Activated T-cell treated with anti-CD3 and anti-CD28 coated beads for 1 hour (primary cell): ENCODE measurements at regions not wholly inside any gene's neighbourhood (a gene's known extent, or its start where the extent isn't known, plus 50 kb on each side); places are given as distances from the start of the nearest gene placed in this dataset.

Source experiments
- DNase-seq: peaks from one replicate; pipeline ENCODE4 v3.0.0-alpha.2; 2020; ENCODE audit warnings: low read depth

GRCh38 chr15:31151301-31152233, 50.0 kb upstream of the TRPM1 start:
- no peak for DNase-seq

DNA sequence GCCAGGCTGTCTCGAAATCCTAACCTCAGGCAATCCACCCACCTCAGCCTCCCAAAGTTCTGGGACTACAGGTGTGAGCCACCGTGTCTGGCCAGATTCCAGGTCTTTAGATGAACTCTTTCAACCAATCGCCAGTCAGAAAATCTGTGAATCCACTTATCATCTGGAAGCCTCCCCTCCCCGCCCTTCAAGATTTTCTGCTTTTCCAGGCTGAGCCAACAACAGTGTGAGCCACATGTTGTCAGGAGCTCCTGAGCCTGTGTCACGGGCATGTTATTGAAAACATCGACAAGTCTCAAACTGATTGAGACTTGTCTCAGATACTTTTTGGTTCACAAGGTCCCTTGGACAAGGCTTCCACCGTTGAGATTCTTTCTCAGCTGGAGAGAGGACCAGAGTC, 52.0 kb upstream of the TRPM1 start:
- no peak for DNase-seq

DNA sequence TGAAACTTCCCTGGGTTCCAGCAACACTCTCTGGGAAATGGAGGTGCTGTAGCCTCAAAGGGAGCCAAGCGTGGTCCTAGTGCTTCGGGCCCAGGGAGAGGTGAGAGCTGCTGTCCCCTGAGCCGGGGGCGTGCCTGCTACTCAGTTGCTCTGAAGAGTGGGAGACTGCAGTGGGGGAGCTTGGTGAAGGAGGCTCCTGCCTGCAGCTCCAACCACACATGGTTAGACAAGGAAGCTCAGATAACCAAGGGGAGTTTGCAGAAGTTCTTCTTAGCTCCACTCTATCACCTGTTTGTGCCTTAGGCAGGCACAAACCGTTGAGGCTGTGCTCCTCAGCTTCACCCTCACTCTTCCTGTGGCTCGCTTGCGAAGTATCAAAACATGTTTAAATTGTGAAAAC, 53.6 kb upstream of the TRPM1 start:
- DNase-seq: no peak

DNA sequence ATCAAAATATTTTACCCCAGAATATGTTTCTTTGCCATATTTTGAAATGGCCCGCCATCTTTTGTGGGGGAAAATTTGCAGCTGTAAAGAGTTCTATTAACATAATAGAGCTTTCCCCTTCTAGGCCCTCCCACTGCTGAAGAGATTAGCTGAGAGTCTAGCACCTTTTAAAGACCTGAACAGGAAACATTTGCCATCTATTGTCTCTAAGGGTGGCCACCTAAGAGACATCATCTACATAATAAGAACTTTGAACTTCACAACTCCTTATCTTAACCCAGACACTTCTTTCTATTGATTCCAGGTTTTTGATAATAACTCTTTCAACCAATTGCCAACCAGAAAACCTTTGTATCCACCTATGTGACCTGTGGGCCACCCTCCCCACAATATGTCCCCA, 54.7 kb upstream of the TRPM1 start:
- DNase-seq: no peak

DNA sequence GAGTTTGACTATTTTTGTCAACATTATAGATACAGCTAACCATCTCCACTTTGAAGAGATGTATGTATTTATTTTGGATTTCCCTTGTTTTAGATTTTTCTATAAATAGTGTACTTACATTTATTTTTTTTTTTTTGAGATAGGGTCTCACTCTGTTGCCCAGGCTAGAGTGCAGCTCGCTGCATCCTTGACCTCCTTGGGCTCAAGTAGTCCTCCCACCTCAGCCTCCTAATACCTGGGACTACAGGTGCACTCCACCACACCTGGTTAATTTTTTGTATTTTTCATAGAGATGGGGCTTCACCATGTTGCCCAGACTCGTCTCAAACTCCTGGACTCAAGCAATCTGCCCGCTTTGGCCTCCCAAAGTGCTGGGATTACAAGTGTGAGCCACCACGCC, 55.3 kb upstream of the TRPM1 start:
- no peak for DNase-seq

- DNase-seq: no peak
Measured at GRCh38 chr15:31157644-31158069, 56.1 kb upstream of the TRPM1 start.

GRCh38 chr15:31158858-31159569, 57.5 kb upstream of the TRPM1 start:
- DNase-seq: no peak

- DNase-seq: no peak
Measured at GRCh38 chr15:31159837-31160236, 58.3 kb upstream of the TRPM1 start.

DNA sequence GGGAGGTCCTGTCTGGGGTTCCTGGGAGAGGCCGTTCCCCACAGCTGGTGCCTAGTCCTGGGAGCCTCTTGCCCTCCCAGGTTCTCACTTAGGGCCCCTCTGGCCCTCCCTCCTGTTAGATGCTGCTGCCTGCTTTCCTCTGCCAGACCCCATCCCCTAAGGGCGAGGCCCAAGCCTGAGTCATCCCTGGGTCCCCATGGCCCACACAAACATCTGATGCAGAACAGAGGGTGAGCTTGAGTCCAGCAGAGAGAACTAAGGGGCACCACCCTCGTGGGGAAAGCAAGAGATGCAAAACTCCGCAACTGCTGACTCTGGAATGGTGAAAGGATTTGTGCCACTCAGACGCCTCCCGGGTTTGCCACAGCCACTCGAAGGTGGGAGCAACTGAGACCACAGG, 58.8 kb upstream of the TRPM1 start:
- no peak for DNase-seq

- no peak for DNase-seq
Measured at GRCh38 chr15:31160740-31161495, 59.4 kb upstream of the TRPM1 start.

GRCh38 chr15:31161951-31162350, 60.4 kb upstream of the TRPM1 start:
- no peak for DNase-seq

- DNase-seq: no peak
Measured at GRCh38 chr15:31162721-31163510, 61.4 kb upstream of the TRPM1 start.

GRCh38 chr15:31163769-31164572, 62.4 kb upstream of the TRPM1 start:
- DNase-seq: no peak

DNA sequence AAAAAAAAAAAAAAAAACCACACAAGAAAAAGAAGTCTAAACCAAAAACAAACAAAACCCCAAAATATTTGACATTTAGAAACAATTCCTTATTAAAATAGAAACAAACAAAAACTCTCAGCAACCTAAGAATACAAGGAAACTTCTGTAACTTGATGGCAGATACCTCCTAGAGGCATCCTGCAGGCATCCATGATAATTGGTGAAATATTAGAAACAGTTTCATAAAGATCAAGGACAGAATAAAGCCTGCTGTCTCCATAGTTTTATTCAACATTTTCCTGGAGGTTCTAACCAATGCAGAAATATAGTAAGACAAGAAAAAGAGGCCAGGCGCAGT, 63.0 kb upstream of the TRPM1 start:
- DNase-seq: no peak

GRCh38 chr15:31169558-31169957, 68.0 kb upstream of the TRPM1 start:
- DNase-seq: no peak

GRCh38 chr15:31171731-31172130, 70.2 kb upstream of the TRPM1 start:
- no peak for DNase-seq

GRCh38 chr15:31172606-31173005, 71.1 kb upstream of the TRPM1 start:
- no peak for DNase-seq

GRCh38 chr15:31173790-31174450, 72.4 kb upstream of the TRPM1 start:
- DNase-seq: no peak

- no peak for DNase-seq
Measured at GRCh38 chr15:31175484-31175883, 74.0 kb upstream of the TRPM1 start.

DNA sequence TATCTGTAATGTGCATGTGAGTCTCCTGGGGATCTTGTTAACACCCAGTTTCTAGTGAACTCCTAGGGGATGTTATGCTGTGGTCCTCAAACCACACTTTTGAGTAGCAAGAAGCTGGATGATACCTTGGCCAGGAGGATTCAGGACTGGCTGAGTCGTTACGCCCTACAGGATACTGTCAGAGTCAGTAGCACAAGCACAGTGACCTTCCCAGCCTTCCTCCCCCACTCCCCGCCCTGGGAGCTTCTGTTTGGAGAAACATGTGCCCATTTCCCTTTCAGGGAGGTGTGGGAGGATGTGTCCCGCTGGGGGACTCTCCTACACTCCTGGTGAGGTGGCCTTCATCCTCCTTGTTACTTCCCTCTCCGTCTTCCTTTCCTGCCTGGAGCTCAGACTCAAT, 76.4 kb upstream of the TRPM1 start:
- DNase-seq: no peak

DNA sequence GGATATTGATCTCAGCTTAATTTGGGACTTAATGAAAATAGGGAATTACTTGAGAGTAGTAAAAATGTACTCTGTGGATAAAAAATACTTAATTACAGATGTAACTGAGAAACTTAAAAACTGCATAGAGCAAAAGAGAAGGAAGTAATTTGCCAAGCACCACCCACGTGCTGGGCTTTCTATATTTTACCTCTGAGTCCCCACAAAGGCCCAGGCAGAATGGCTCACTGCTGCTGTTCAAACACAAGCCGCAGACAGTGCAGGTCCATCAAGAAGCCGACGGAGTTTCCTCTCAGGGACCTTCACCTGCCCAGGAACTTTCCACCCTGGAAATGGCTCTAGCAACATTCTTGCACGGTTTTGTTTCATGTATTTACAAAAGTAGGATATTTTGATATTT, 77.2 kb upstream of the TRPM1 start:
- DNase-seq: no peak
